ENCODE measurements at regions not wholly inside any gene's neighbourhood (a gene's known extent, or its start where the extent isn't known, plus 50 kb on each side); places are given as distances from the start of the nearest gene placed in this dataset.

GRCh38 chr3:167188592-167188991 lies 191.5 kb downstream of the ZBBX start:
- no peak for DNase-seq (ENCODE audit: low read depth, low spot score)

GRCh38 chr3:167187221-167187620 lies 192.9 kb downstream of the ZBBX start:
- DNase-seq (ENCODE audit: low read depth, low spot score): no peak

DNA sequence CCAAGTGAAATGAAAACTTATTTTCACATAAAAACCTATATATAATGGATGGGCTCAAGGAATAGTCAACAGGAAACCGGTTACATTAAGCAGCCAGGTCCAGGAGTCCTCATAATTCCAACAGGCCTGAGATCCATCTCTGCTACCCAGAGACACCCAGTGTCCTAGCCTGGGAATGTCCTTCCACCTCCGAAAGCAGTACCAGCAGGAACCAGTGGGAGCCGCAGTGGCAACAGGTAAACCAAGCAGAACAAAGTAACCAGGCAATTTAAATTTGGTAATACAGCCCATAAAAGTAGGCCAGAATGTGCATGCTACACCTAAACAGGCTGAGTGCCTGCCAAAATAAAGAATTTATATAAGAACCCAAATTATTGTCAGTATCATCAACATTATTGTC lies 195.6 kb downstream of the ZBBX start:
- peak; percentile 3 for DNase-seq (ENCODE audit: low read depth, low spot score)

- no peak for DNase-seq (ENCODE audit: low read depth, low spot score)
These were observed 207.7 kb downstream of the ZBBX start for GRCh38 chr3:167172377-167172776.

GRCh38 chr3:167167491-167167890 lies 212.6 kb downstream of the ZBBX start:
- no peak for DNase-seq (ENCODE audit: low read depth, low spot score)

DNA sequence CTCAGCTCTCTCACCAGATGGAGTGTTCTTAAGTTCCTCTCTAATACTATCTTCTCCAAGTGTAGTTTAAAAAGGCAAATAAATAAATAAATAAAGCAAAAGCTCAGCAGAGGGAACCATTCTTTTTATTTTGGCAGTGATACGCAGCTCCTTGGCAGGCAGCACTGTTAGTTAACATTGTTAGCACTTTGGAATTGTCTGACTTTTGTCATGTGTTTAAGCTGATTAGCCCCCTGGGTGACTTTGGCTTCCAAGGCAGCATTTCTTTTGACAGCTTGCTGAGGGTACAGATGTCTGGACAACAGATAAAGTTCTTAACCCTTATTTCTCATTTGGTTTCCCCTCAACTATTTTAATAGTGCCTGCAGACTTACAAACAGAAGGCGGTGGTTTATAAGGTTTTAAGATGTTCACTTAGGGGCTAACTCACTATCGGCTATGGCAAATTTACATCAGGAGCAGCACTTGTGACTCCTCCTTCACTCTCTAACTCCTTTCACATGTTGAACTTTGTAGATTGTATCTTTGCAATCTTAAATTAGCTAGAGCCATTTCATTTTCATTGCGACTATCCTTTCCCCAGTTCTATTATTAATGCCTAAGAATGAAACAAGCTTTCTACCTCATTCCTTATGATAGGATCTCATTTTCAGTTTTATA lies 213.4 kb downstream of the ZBBX start:
- no peak for DNase-seq (ENCODE audit: low read depth, low spot score)

DNA sequence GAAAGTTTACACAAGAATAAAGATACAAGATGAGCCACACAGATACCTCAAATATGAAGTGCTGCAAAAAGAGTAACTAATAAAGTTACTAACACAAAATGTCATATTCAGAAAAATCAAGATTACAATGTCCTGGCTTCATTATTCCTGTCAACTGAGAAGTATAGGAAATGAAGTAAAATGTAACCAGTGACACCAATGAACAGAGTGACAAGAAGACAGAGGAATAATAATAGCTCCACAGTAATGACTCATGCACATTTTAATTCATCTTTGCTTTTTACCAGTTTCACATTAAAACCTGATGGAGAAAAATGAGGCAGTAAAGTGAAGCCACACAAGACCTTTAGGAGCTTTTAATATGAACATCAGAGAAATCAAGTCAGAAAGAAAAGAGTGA lies 214.1 kb downstream of the ZBBX start:
- DNase-seq (ENCODE audit: low read depth, low spot score): no peak

DNA sequence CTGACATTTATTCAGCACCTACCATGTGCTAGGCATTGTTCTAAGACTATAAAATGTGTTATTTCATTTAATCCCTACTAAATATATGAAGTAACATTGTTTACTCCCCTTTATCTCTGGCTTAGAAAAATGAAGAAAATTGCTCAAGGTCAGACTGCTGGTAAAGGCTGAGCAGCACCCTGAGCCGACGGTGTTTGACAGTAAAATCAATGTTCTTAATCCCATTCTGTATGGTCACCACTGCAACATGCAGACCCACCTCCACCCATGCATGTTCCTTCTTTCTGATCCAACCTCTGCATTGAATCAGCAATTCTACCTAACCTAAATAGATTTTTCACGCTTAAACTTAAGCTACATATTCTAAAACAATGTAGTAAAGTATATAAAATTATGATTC lies 216.5 kb downstream of the ZBBX start:
- DNase-seq (ENCODE audit: low read depth, low spot score): no peak

GRCh38 chr3:167162083-167162482 lies 218.0 kb downstream of the ZBBX start:
- no peak for DNase-seq (ENCODE audit: low read depth, low spot score)

GRCh38 chr3:167160781-167161180 lies 219.3 kb downstream of the ZBBX start:
- no peak for DNase-seq (ENCODE audit: low read depth, low spot score)

- DNase-seq (ENCODE audit: low read depth, low spot score): no peak
These were observed 228.5 kb downstream of the ZBBX start for GRCh38 chr3:167151636-167152035.

DNA sequence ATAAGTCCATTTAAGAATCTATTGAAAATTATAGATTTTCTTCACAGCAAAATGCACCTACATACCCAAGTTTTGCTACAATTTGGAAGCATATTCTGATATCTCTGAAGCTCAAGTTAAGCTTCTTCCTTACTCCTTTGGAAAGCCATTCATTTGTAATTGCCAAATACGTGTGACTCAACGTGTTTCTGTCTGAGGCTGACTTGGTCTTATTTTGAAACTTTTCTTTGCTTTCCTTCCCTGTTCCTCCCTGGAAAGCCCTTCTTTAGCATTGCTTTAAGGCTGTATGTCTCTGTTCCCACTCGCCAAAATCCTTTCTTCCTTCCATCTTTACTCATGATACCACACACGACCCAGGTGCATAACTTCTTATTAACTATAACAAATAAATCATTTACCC lies 232.0 kb downstream of the ZBBX start:
- no peak for DNase-seq (ENCODE audit: low read depth, low spot score)

DNA sequence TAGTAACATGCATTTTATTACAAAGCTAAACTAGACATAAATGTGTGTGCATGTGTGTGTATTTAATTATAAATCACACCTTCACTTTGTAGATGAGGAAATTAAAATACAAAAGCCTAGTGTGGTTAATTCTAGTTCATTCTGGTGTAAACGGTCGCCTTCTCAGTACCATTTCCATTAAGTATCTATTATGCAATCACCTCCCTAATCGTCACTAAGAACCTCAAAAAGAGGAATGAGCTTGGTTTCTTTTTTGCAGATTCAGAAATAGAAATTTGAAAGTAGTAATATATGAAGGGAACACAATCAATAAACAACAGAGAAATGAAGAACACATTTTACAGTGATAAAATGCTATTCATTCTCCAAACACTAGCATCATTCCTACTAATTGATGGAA lies 233.2 kb downstream of the ZBBX start:
- no peak for DNase-seq (ENCODE audit: low read depth, low spot score)

GRCh38 chr3:167125612-167126407 lies 254.3 kb downstream of the ZBBX start:
- no peak for DNase-seq (ENCODE audit: low read depth, low spot score)

GRCh38 chr3:167120828-167121227 lies 259.3 kb downstream of the ZBBX start:
- DNase-seq (ENCODE audit: low read depth, low spot score): no peak

- DNase-seq (ENCODE audit: low read depth, low spot score): no peak
These were observed 263.8 kb downstream of the ZBBX start for GRCh38 chr3:167116120-167116922.

DNA sequence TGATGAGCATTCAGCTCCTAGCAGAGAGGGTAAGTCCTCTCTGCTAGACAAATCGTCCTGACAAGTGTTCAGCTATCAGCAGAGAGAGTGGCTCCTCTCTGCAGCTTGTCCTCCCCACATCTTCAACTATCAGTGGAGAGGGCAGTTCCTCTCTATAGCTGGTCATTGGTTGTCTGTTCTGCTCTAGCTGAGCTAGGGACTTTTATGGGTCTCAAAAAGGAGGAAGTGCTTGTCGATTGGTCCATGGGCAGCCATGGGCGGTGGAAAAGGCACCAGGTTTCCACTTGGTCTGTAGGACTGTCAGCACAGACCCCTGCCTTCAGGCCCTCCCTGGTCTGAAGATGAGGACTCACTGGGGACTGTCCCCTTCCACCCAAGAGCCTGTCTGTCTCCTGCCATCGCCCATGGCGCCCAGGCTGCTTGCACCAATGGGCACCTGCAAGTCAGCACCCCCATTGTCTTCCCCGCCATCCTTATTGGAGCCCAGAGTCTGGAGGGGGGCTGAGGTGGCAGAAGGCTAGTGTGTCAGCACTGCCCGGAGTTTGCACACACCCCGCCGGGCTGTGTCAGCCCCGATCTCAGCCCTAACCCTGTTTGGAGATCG lies 264.7 kb downstream of the ZBBX start:
- DNase-seq (ENCODE audit: low read depth, low spot score): no peak

- no peak for DNase-seq (ENCODE audit: low read depth, low spot score)
These were observed 265.5 kb downstream of the ZBBX start for GRCh38 chr3:167114619-167115018.

DNA sequence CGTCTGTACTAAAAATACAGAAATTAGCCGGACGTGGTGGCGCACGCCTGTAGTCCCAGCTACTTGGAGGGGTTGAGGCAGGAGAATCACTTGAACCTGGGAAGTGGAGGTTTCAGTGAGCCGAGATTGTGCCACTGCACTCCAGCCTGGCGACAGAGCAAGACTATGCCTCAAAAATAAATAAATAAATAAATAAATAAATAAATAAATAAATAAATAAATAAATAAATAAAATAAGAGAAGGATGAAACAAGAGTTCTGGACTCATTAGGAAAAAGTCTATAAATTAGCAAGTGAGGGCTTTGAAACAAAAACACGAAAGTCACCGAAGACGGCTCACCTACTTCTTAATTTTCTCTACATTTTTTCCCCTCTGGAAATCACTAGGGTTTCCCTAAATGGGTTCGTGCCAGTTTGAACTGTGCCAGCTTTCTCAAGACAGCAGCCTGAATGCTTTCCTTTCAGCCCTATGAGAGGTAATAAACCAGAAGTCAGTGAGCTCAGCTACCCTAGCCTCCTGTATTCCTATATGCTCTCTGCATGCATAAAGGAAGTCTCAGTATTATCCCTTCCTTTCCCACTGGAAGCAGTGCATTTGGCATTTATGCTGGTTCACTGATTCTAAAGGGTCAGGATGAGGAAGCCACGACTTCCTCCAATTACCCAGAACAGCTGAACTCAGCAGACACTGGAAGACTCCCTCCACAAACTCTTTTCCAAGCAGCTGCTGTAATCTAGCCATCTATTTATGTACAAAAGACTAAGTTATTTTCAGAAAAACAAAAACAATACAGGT lies 266.9 kb downstream of the ZBBX start:
- no peak for DNase-seq (ENCODE audit: low read depth, low spot score)

DNA sequence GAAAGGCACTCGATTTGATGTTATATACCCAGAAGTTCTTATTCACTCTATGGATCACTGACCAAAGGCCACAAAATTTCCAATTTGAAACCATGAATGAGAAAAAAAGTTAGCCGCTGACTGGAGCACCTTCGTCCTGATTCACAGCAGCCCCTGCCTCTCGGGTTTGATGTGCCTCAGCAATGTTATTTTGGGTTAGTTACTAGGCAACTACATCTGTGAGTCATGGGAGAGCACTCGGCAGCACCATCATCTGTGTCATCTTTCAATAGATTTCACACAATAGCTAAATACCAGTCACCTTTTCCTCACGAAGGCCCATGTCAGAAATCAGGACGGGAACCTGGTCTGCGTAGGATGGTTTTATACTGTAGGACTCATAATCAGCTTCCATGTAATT lies 269.2 kb downstream of the ZBBX start:
- no peak for DNase-seq (ENCODE audit: low read depth, low spot score)

- no peak for DNase-seq (ENCODE audit: low read depth, low spot score)
These were observed 270.4 kb downstream of the ZBBX start for GRCh38 chr3:167109746-167110145.

Data from ELF-1 (cell line).